SK-N-SH treated with all-trans-retinoic acid at 6 μM for 48 hours (cell line): ENCODE measurements at regions not wholly inside any gene's neighbourhood (a gene's known extent, or its start where the extent isn't known, plus 50 kb on each side); places are given as distances from the start of the nearest gene placed in this dataset.

ENCODE experiments used
- ATAC-seq: fragments of 200-7000 bp; cut with Tn5 transposase; 3 replicates; pipeline ENCODE4 v1.9.1; 2020; ENCODE audit warnings: mild to moderate bottlenecking, moderate library complexity
- ARNTL ChIP-seq: fragments of 450-650 bp; formaldehyde crosslinking; IDR thresholded peaks from 2 replicates; pipeline ENCODE4 v1.5.0; 2020; ENCODE audit warnings: low read depth, mild to moderate bottlenecking, moderate library complexity, borderline replicate concordance
- BACH2 ChIP-seq: fragments of 250-450 bp; sonication (Bioruptor Pico); IDR thresholded peaks from 2 replicates; pipeline ENCODE4 v1.9.0; 2021; ENCODE audit warnings: mild to moderate bottlenecking, borderline replicate concordance
- CSDC2 ChIP-seq: fragments of 250-450 bp; sonication (Bioruptor Pico); IDR thresholded peaks from 2 replicates; pipeline ENCODE4 v1.5.0; 2020; ENCODE audit warnings: mild to moderate bottlenecking, moderate library complexity
- GLIS3 ChIP-seq: fragments of 250-450 bp; sonication (Bioruptor Pico); IDR thresholded peaks from 2 replicates; pipeline ENCODE4 v1.5.0; 2020; ENCODE audit warnings: mild to moderate bottlenecking, moderate library complexity
- OSR1 ChIP-seq: fragments of 250-450 bp; sonication (Bioruptor Pico); IDR thresholded peaks from 2 replicates; pipeline ENCODE4 v1.8.0; 2022; ENCODE audit warnings: moderate library complexity, mild to moderate bottlenecking, inconsistent platforms
- PPARA ChIP-seq: fragments of 250-450 bp; sonication (Bioruptor Pico); IDR thresholded peaks from 2 replicates; pipeline ENCODE4 v1.5.0; 2020; ENCODE audit warnings: mild to moderate bottlenecking, borderline replicate concordance
- RARB ChIP-seq: fragments of 250-450 bp; sonication (Bioruptor Pico); IDR thresholded peaks from 2 replicates; pipeline ENCODE4 v1.8.0; 2021; ENCODE audit warnings: mild to moderate bottlenecking, moderate library complexity
- SNAI2 ChIP-seq: fragments of 250-450 bp; sonication (Bioruptor Pico); IDR thresholded peaks from 2 replicates; pipeline ENCODE4 v1.5.0; 2020; ENCODE audit warnings: mild to moderate bottlenecking, moderate library complexity
- TCF4 ChIP-seq: fragments of 250-450 bp; sonication (Bioruptor Pico); IDR thresholded peaks from 2 replicates; pipeline ENCODE4 v1.8.0; 2021; ENCODE audit warnings: mild to moderate bottlenecking, moderate library complexity, borderline replicate concordance
- TOX ChIP-seq: fragments of 250-450 bp; sonication (Bioruptor Pico); IDR thresholded peaks from 2 replicates; pipeline ENCODE4 v1.8.0; 2021; ENCODE audit warnings: mild to moderate bottlenecking, moderate library complexity, borderline replicate concordance
- TSHZ2 ChIP-seq: fragments of 250-450 bp; sonication (Bioruptor Pico); IDR thresholded peaks from 2 replicates; pipeline ENCODE4 v1.5.0; 2020; ENCODE audit warnings: mild to moderate bottlenecking, moderate library complexity
- ZC3H10 ChIP-seq: fragments of 250-450 bp; sonication (Bioruptor Pico); IDR thresholded peaks from 2 replicates; pipeline ENCODE4 v1.5.1; 2021; ENCODE audit warnings: mild to moderate bottlenecking, moderate library complexity
- ZFP3 ChIP-seq: fragments of 250-450 bp; sonication (Bioruptor Pico); IDR thresholded peaks from 2 replicates; pipeline ENCODE4 v1.5.0; 2020; ENCODE audit warnings: mild to moderate bottlenecking, moderate library complexity
- ZFP30 ChIP-seq: fragments of 450-650 bp; formaldehyde crosslinking; IDR thresholded peaks from 2 replicates; pipeline ENCODE4 v1.5.0; 2022; ENCODE audit warnings: mild to moderate bottlenecking, moderate library complexity
- ZNF70 ChIP-seq: fragments of 450-650 bp; formaldehyde crosslinking; IDR thresholded peaks from 2 replicates; pipeline ENCODE4 v1.5.0; 2020; ENCODE audit warnings: mild to moderate bottlenecking, moderate library complexity
- ZNF8 ChIP-seq: fragments of 450-650 bp; formaldehyde crosslinking; IDR thresholded peaks from 2 replicates; pipeline ENCODE4 v1.5.0; 2020; ENCODE audit warnings: mild to moderate bottlenecking, moderate library complexity
- TF ChIP-seq, protein P1 (sequence below): fragments of 250-450 bp; sonication (Bioruptor Pico); IDR thresholded peaks from 2 replicates; pipeline ENCODE4 v1.5.1; 2021; ENCODE audit warnings: mild to moderate bottlenecking, moderate library complexity
- TF ChIP-seq, protein P2 (sequence below): fragments of 250-450 bp; sonication (Bioruptor Pico); IDR thresholded peaks from 2 replicates; pipeline ENCODE4 v1.8.0; 2021; ENCODE audit warnings: low read depth, mild to moderate bottlenecking, moderate library complexity, borderline replicate concordance
- TF ChIP-seq, protein P3 (sequence below): fragments of 250-450 bp; sonication (Bioruptor Pico); IDR thresholded peaks from 2 replicates; pipeline ENCODE4 v1.8.0; 2020; ENCODE audit warnings: mild to moderate bottlenecking, moderate library complexity, borderline replicate concordance

DNA sequence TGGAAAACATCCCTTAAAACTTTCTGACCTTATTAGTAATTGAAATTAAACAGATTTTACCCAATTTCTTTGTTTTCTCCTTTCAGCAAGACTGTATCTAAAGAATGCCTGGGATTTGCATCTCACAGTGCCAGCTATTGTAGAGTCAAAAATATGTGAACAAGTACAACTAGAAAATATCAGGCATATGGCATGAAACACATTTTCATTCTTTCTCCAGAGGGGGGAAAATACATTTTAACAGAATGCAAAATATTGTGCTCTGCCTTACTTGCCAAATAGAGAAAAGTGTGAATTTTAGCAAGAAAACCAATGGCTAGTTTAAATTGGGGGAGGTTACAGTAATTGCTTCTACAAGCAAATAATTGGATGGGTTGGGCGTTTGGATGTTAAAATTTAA is 366.6 kb upstream of the FIGN start (continued):
- TF ChIP-seq TSHZ2 (CRISPR knock-in tag) (no peak), ZFP30 (CRISPR knock-in tag) (no peak), GLIS3 (no peak), ZFP3 (no peak), ARNTL (CRISPR knock-in tag) (no peak), TOX (CRISPR knock-in tag) (no peak)
- TF ChIP-seq, protein P1, sequence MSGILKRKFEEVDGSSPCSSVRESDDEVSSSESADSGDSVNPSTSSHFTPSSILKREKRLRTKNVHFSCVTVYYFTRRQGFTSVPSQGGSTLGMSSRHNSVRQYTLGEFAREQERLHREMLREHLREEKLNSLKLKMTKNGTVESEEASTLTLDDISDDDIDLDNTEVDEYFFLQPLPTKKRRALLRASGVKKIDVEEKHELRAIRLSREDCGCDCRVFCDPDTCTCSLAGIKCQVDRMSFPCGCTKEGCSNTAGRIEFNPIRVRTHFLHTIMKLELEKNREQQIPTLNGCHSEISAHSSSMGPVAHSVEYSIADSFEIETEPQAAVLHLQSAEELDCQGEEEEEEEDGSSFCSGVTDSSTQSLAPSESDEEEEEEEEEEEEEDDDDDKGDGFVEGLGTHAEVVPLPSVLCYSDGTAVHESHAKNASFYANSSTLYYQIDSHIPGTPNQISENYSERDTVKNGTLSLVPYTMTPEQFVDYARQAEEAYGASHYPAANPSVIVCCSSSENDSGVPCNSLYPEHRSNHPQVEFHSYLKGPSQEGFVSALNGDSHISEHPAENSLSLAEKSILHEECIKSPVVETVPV = no peak

GRCh38 chr2:164091673-164092072 is 355.9 kb upstream of the FIGN start:
- no peak for ATAC-seq
- no peak for TF ChIP-seq OSR1 (CRISPR knock-in tag)
- no peak for TF ChIP-seq TSHZ2 (CRISPR knock-in tag)
- TF ChIP-seq ZNF70 = no peak
- TF ChIP-seq CSDC2 = no peak
- no peak for TF ChIP-seq RARB (CRISPR knock-in tag)
- TF ChIP-seq TOX (CRISPR knock-in tag) = no peak
- no peak for TF ChIP-seq ZFP30 (CRISPR knock-in tag)
- no peak for TF ChIP-seq ZC3H10 (CRISPR knock-in tag)
- TF ChIP-seq ZNF8 (CRISPR knock-in tag) = no peak
- no peak for TF ChIP-seq BACH2 (CRISPR knock-in tag)
- TF ChIP-seq SNAI2 (CRISPR knock-in tag) = no peak
- TF ChIP-seq, protein P2, sequence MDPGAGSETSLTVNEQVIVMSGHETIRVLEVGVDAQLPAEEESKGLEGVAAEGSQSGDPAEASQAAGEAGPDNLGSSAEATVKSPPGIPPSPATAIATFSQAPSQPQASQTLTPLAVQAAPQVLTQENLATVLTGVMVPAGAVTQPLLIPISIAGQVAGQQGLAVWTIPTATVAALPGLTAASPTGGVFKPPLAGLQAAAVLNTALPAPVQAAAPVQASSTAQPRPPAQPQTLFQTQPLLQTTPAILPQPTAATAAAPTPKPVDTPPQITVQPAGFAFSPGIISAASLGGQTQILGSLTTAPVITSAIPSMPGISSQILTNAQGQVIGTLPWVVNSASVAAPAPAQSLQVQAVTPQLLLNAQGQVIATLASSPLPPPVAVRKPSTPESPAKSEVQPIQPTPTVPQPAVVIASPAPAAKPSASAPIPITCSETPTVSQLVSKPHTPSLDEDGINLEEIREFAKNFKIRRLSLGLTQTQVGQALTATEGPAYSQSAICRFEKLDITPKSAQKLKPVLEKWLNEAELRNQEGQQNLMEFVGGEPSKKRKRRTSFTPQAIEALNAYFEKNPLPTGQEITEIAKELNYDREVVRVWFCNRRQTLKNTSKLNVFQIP = no peak
- TF ChIP-seq, protein P1 = no peak
- TF ChIP-seq, protein P3, sequence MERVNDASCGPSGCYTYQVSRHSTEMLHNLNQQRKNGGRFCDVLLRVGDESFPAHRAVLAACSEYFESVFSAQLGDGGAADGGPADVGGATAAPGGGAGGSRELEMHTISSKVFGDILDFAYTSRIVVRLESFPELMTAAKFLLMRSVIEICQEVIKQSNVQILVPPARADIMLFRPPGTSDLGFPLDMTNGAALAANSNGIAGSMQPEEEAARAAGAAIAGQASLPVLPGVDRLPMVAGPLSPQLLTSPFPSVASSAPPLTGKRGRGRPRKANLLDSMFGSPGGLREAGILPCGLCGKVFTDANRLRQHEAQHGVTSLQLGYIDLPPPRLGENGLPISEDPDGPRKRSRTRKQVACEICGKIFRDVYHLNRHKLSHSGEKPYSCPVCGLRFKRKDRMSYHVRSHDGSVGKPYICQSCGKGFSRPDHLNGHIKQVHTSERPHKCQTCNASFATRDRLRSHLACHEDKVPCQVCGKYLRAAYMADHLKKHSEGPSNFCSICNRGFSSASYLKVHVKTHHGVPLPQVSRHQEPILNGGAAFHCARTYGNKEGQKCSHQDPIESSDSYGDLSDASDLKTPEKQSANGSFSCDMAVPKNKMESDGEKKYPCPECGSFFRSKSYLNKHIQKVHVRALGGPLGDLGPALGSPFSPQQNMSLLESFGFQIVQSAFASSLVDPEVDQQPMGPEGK (CRISPR knock-in tag) = no peak
- TF ChIP-seq PPARA (CRISPR knock-in tag) = no peak
- TF ChIP-seq TCF4 (CRISPR knock-in tag) = no peak
- no peak for TF ChIP-seq ARNTL (CRISPR knock-in tag)
- no peak for TF ChIP-seq GLIS3
